ENCODE measurements at regions not wholly inside any gene's neighbourhood (a gene's known extent, or its start where the extent isn't known, plus 50 kb on each side); places are given as distances from the start of the nearest gene placed in this dataset.

GRCh38 chr14:99064262-99064954 is 207.6 kb downstream of the BCL11B start:
- Histone ChIP-seq H3K4me1 (no peaks in the 10 kb centered on the region), H3K27ac (no peak overlapping the region), H3K4me3 (no peak overlapping the region), H3K9me3 (peaks cover 0 to 16% (median 0%) of the 10 kb centered on the region in 3 donors), H3K36me3 (no peaks in the 10 kb centered on the region), H3K27me3 (no peaks in the 10 kb centered on the region)
- TF ChIP-seq EP300 (IDR thresholded peaks at IDR 0.05) (no peak), POLR2A (IDR thresholded peaks at IDR 0.05) (no peak), CTCF (IDR thresholded peaks at IDR 0.05) (no peak), POLR2AphosphoS5 (IDR thresholded peaks at IDR 0.05) (no peak)
- WGBS, 2 donors (ENCODE audit: low coverage in 1 of 2), result 51 to 86% methylated on average over 3 to 4 of the region's 9 CpGs
- ATAC-seq, result no peak

- Histone ChIP-seq H3K9me3 (peaks cover 0 to 26% (median 0%) of the 10 kb centered on the region in 3 donors), H3K4me3 (no peak overlapping the region), H3K4me1 (no peaks in the 10 kb centered on the region), H3K27me3 (no peaks in the 10 kb centered on the region), H3K27ac (no peak overlapping the region), H3K36me3 (no peaks in the 10 kb centered on the region)
- WGBS, 2 donors (ENCODE audit: low coverage in 1 of 2), result 73 to 100% methylated on average over 2 of the region's 3 CpGs
- no peak for TF ChIP-seq CTCF (IDR thresholded peaks at IDR 0.05)
- TF ChIP-seq POLR2A (IDR thresholded peaks at IDR 0.05), result no peak
- TF ChIP-seq EP300 (IDR thresholded peaks at IDR 0.05), result no peak
- no peak for TF ChIP-seq POLR2AphosphoS5 (IDR thresholded peaks at IDR 0.05)
- ATAC-seq, result no peak
These were observed 206.4 kb downstream of the BCL11B start for GRCh38 chr14:99065551-99065950.

GRCh38 chr14:99066378-99066777 is 205.6 kb downstream of the BCL11B start:
- ATAC-seq, result no peak
- TF ChIP-seq POLR2AphosphoS5 (IDR thresholded peaks at IDR 0.05) (no peak), EP300 (IDR thresholded peaks at IDR 0.05) (no peak), CTCF (IDR thresholded peaks at IDR 0.05) (no peak), POLR2A (IDR thresholded peaks at IDR 0.05) (no peak)
- H3K27me3 ChIP-seq, result no peaks in the 10 kb centered on the region
- WGBS, 2 donors (ENCODE audit: low coverage in 1 of 2), result 82% methylated on average over 12 of the region's 23 CpGs; no CpG with 5 or more reads in 1 of the 2 donors
- no peaks in the 10 kb centered on the region for H3K36me3 ChIP-seq
- no peak overlapping the region for H3K4me3 ChIP-seq
- H3K9me3 ChIP-seq, result peaks cover 0 to 35% (median 0%) of the 10 kb centered on the region in 3 donors
- no peak overlapping the region for H3K27ac ChIP-seq
- H3K4me1 ChIP-seq, result no peaks in the 10 kb centered on the region

GRCh38 chr14:99067141-99067920 is 204.7 kb downstream of the BCL11B start:
- Histone ChIP-seq H3K36me3 (no peaks in the 10 kb centered on the region), H3K27me3 (no peaks in the 10 kb centered on the region), H3K9me3 (peaks cover 0 to 36% (median 0%) of the 10 kb centered on the region in 3 donors), H3K4me1 (no peaks in the 10 kb centered on the region), H3K4me3 (no peak overlapping the region), H3K27ac (no peak overlapping the region)
- no peak for TF ChIP-seq EP300 (IDR thresholded peaks at IDR 0.05)
- no peak for TF ChIP-seq POLR2AphosphoS5 (IDR thresholded peaks at IDR 0.05)
- TF ChIP-seq POLR2A (IDR thresholded peaks at IDR 0.05), result no peak
- TF ChIP-seq CTCF (IDR thresholded peaks at IDR 0.05), result no peak
- WGBS, 2 donors (ENCODE audit: low coverage in 1 of 2), result no CpG with 5 or more reads among the region's 2 CpGs
- ATAC-seq, result no peak
